ENCODE measurements at regions not wholly inside any gene's neighbourhood (a gene's known extent, or its start where the extent isn't known, plus 50 kb on each side); places are given as distances from the start of the nearest gene placed in this dataset.

DNA sequence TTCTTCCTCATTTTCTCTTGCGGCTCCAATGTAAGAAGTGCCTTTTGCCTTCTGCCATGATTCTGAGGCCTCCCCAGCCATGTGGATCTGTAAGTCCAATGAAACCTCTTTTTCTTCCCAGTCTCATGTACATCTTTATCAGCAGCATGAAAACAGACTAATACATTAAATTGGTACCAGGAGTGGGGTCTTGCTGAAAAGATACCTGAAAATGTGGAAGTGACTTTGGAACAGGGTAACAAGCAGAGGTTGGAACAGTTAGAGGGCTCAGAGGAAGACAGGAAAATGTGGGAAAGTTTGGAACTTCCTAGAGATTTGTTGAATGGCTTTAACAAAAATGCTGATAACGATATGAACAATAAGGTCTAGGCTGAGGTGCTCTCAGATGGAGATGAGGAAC, 316.7 kb upstream of the HS3ST5 start:
- no peaks in the 10 kb centered on the region for H3K79me2 ChIP-seq (ENCODE audit: insufficient read depth, low read length)
- H3K36me3 ChIP-seq (ENCODE audit: insufficient read depth, low read length), result no peaks in the 10 kb centered on the region
- no peaks in the 10 kb centered on the region for H4K20me1 ChIP-seq (ENCODE audit: insufficient read depth, low read length)
- H3K36me3 Mint-ChIP-seq (ENCODE audit: low read depth, unreplicated experiment), result no peaks in the 10 kb centered on the region
- H3K27me3 Mint-ChIP-seq (ENCODE audit: low read depth, unreplicated experiment), result no peaks in the 10 kb centered on the region
- H3K27me3 ChIP-seq (ENCODE audit: insufficient read depth, low read length), result no peaks in the 10 kb centered on the region
- H3K27ac Mint-ChIP-seq (ENCODE audit: unreplicated experiment), result no peak overlapping the region
- no peak overlapping the region for H2AFZ ChIP-seq (ENCODE audit: low read depth, low read length)
- H3K4me2 ChIP-seq (ENCODE audit: low read length), result no peak overlapping the region
- DNase-seq (ENCODE audit: low read depth) (no peak), FAIRE-seq (no peak)
- TF ChIP-seq, protein P1, sequence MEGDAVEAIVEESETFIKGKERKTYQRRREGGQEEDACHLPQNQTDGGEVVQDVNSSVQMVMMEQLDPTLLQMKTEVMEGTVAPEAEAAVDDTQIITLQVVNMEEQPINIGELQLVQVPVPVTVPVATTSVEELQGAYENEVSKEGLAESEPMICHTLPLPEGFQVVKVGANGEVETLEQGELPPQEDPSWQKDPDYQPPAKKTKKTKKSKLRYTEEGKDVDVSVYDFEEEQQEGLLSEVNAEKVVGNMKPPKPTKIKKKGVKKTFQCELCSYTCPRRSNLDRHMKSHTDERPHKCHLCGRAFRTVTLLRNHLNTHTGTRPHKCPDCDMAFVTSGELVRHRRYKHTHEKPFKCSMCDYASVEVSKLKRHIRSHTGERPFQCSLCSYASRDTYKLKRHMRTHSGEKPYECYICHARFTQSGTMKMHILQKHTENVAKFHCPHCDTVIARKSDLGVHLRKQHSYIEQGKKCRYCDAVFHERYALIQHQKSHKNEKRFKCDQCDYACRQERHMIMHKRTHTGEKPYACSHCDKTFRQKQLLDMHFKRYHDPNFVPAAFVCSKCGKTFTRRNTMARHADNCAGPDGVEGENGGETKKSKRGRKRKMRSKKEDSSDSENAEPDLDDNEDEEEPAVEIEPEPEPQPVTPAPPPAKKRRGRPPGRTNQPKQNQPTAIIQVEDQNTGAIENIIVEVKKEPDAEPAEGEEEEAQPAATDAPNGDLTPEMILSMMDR (IDR thresholded peaks at IDR 0.05; ENCODE audit: insufficient read depth, low read depth, low read length), result no peak
- TF ChIP-seq EZH2 (IDR thresholded peaks at IDR 0.05; ENCODE audit: insufficient read depth, low read length), result no peak
- H3K4me3 ChIP-seq (ENCODE audit: insufficient read depth, low read depth, low read length), result no peak overlapping the region
- no peak overlapping the region for H3K4me3 Mint-ChIP-seq (ENCODE audit: unreplicated experiment)
- H3K4me1 ChIP-seq (ENCODE audit: insufficient read depth, low read length), result no peaks in the 10 kb centered on the region
- no peak overlapping the region for H3K27ac ChIP-seq (ENCODE audit: low read depth, low read length)
- H3K9me3 Mint-ChIP-seq (ENCODE audit: unreplicated experiment), result peaks cover 6% of the 10 kb centered on the region
- H3K9me3 ChIP-seq (ENCODE audit: insufficient read depth, low read depth, low read length), result no peaks in the 10 kb centered on the region
- no peak overlapping the region for H3K9ac ChIP-seq (ENCODE audit: low read length)
- H3K4me1 Mint-ChIP-seq (ENCODE audit: low read depth, unreplicated experiment), result no peaks in the 10 kb centered on the region

DNA sequence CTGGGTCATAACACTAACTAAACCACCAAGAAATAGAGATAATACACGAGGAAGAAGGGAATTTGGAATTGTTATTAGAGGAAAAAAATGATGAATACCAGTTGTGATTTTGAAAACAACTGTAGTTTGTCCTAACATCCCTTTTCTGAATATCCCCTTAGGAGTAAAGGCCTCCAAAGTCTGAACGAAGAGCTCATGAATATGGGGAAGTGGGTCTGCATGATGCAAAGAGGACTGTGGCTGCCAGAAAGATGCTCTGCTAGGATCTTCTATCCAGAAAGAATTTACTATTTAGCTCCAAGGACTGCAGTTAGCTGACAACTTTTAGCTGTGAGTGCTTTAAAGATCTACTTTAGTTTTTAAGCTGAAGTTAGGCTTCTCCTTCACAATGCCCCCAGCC, 308.8 kb upstream of the HS3ST5 start:
- Histone ChIP-seq H3K4me1 (ENCODE audit: insufficient read depth, low read length) (no peaks in the 10 kb centered on the region), H3K4me2 (ENCODE audit: low read length) (no peak overlapping the region), H2AFZ (ENCODE audit: low read depth, low read length) (no peak overlapping the region), H3K9me3 (ENCODE audit: insufficient read depth, low read depth, low read length) (no peaks in the 10 kb centered on the region), H3K79me2 (ENCODE audit: insufficient read depth, low read length) (no peaks in the 10 kb centered on the region), H3K27me3 (ENCODE audit: insufficient read depth, low read length) (no peaks in the 10 kb centered on the region), H4K20me1 (ENCODE audit: insufficient read depth, low read length) (no peaks in the 10 kb centered on the region), H3K9ac (ENCODE audit: low read length) (no peak overlapping the region), H3K27ac (ENCODE audit: low read depth, low read length) (no peak overlapping the region), H3K36me3 (ENCODE audit: insufficient read depth, low read length) (no peaks in the 10 kb centered on the region), H3K4me3 (ENCODE audit: insufficient read depth, low read depth, low read length) (no peak overlapping the region)
- H3K27ac Mint-ChIP-seq (ENCODE audit: unreplicated experiment), result peak overlapping the region; percentile 53
- FAIRE-seq, result no peak
- H3K27me3 Mint-ChIP-seq (ENCODE audit: low read depth, unreplicated experiment), result no peaks in the 10 kb centered on the region
- TF ChIP-seq, protein P1 (IDR thresholded peaks at IDR 0.05; ENCODE audit: insufficient read depth, low read depth, low read length), result no peak
- no peak for TF ChIP-seq EZH2 (IDR thresholded peaks at IDR 0.05; ENCODE audit: insufficient read depth, low read length)
- peaks cover 2% of the 10 kb centered on the region for H3K9me3 Mint-ChIP-seq (ENCODE audit: unreplicated experiment)
- no peak overlapping the region for H3K4me3 Mint-ChIP-seq (ENCODE audit: unreplicated experiment)
- no peak for DNase-seq (ENCODE audit: low read depth)
- H3K4me1 Mint-ChIP-seq (ENCODE audit: low read depth, unreplicated experiment), result peaks cover 16% of the 10 kb centered on the region
- H3K36me3 Mint-ChIP-seq (ENCODE audit: low read depth, unreplicated experiment), result no peaks in the 10 kb centered on the region

DNA sequence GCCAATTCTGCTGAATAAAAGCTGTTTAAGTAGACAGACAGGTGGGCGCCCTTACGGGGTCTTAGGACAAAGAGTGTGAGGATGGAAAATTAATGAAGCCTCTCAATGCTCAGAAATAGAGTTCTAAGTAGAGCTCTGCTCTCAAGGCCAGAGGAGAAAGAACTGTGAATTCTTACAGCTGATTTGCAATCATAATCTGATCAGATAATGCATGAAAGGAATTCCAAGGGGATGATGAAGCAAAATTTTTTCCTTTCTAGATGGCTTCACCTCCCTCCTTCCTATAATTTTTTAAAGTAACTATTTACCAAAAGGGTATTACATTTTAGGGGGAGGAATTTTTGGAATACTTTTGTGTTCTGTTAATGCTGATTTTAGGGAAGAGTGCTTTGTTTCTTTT, 308.1 kb upstream of the HS3ST5 start:
- H3K9me3 ChIP-seq (ENCODE audit: insufficient read depth, low read depth, low read length), result no peaks in the 10 kb centered on the region
- Mint-ChIP-seq H3K9me3 (ENCODE audit: unreplicated experiment) (peaks cover 2% of the 10 kb centered on the region), H3K27ac (ENCODE audit: unreplicated experiment) (no peak overlapping the region), H3K36me3 (ENCODE audit: low read depth, unreplicated experiment) (no peaks in the 10 kb centered on the region), H3K27me3 (ENCODE audit: low read depth, unreplicated experiment) (no peaks in the 10 kb centered on the region), H3K4me1 (ENCODE audit: low read depth, unreplicated experiment) (peaks cover 18% of the 10 kb centered on the region), H3K4me3 (ENCODE audit: unreplicated experiment) (no peak overlapping the region)
- H3K79me2 ChIP-seq (ENCODE audit: insufficient read depth, low read length), result no peaks in the 10 kb centered on the region
- H3K4me2 ChIP-seq (ENCODE audit: low read length), result peak overlapping the region; percentile 36
- no peak overlapping the region for H3K27ac ChIP-seq (ENCODE audit: low read depth, low read length)
- H2AFZ ChIP-seq (ENCODE audit: low read depth, low read length), result no peak overlapping the region
- DNase-seq (ENCODE audit: low read depth), result no peak
- H3K36me3 ChIP-seq (ENCODE audit: insufficient read depth, low read length), result no peaks in the 10 kb centered on the region
- H3K4me3 ChIP-seq (ENCODE audit: insufficient read depth, low read depth, low read length), result no peak overlapping the region
- TF ChIP-seq, protein P1 (IDR thresholded peaks at IDR 0.05; ENCODE audit: insufficient read depth, low read depth, low read length), result no peak
- no peak for TF ChIP-seq EZH2 (IDR thresholded peaks at IDR 0.05; ENCODE audit: insufficient read depth, low read length)
- no peaks in the 10 kb centered on the region for H4K20me1 ChIP-seq (ENCODE audit: insufficient read depth, low read length)
- FAIRE-seq, result no peak
- no peaks in the 10 kb centered on the region for H3K4me1 ChIP-seq (ENCODE audit: insufficient read depth, low read length)
- H3K27me3 ChIP-seq (ENCODE audit: insufficient read depth, low read length), result no peaks in the 10 kb centered on the region
- H3K9ac ChIP-seq (ENCODE audit: low read length), result no peak overlapping the region

Data from astrocyte (in vitro differentiated cells and primary cell).